Adipocyte (in vitro differentiated cells): ENCODE measurements at regions not wholly inside any gene's neighbourhood (a gene's known extent, or its start where the extent isn't known, plus 50 kb on each side); places are given as distances from the start of the nearest gene placed in this dataset.
"Not testable (repeated sequence)": the region's sequence is repeated elsewhere in the genome, so short reads cannot be mapped to it uniquely, and the experiment has no call there.

ENCODE experiments used
- DNase-seq: peaks from one replicate; pipeline ENCODE4 v3.0.0-alpha.2; 2015; ENCODE audit warnings: low read depth
- H3K27me3 ChIP-seq: replicated peaks from 2 replicates; pipeline ENCODE4 v1.7.0; 2013; ENCODE audit warnings: mild to moderate bottlenecking, low read length, moderate library complexity; ENCODE audit not compliant: control insufficient read depth, insufficient read depth
- H3K36me3 ChIP-seq: 2 replicates; pipeline ENCODE4 v1.7.0; 2013; ENCODE audit warnings: low read length, mild to moderate bottlenecking, moderate library complexity; ENCODE audit not compliant: control insufficient read depth, insufficient read depth, severe bottlenecking
- H3K4me1 ChIP-seq: 2 replicates; pipeline ENCODE4 v1.7.0; 2013; ENCODE audit warnings: mild to moderate bottlenecking, low read length, moderate library complexity; ENCODE audit not compliant: control insufficient read depth, insufficient read depth
- H3K4me3 ChIP-seq: 2 replicates; pipeline ENCODE4 v1.7.0; 2013; ENCODE audit warnings: mild to moderate bottlenecking, low read length, moderate library complexity
- H3K9ac ChIP-seq: 2 replicates; pipeline ENCODE4 v1.7.0; 2013; ENCODE audit warnings: mild to moderate bottlenecking, low read length, moderate library complexity
- H3K9me3 ChIP-seq: 2 replicates; pipeline ENCODE4 v1.7.0; 2013; ENCODE audit warnings: mild to moderate bottlenecking, low read length, moderate library complexity; ENCODE audit not compliant: control insufficient read depth

GRCh38 chr4:118591339-118592046 lies 93.7 kb upstream of the METTL14 start:
- DNase-seq = peak; percentile 96
- H3K36me3 ChIP-seq, H3K27me3 ChIP-seq, H3K9me3 ChIP-seq: not testable (repeated sequence)
- H3K4me1 ChIP-seq = peaks cover 16% of the 10 kb centered on the region
- H3K4me3 ChIP-seq = peak overlapping the region; percentile 86
- peak overlapping the region; percentile 85 for H3K9ac ChIP-seq

- H3K9me3 ChIP-seq, H3K36me3 ChIP-seq, H3K4me1 ChIP-seq, H3K27me3 ChIP-seq, DNase-seq: not testable (repeated sequence)
- Histone ChIP-seq H3K4me3 (peak overlapping the region; percentile 86), H3K9ac (peak overlapping the region; percentile 85)
Measured at GRCh38 chr4:118592289-118592688, 92.9 kb upstream of the METTL14 start.

- DNase-seq, H3K9me3 ChIP-seq, H3K36me3 ChIP-seq, H3K4me3 ChIP-seq, H3K27me3 ChIP-seq, H3K9ac ChIP-seq, H3K4me1 ChIP-seq: not testable (repeated sequence)
Measured at GRCh38 chr4:118595883-118596282, 89.3 kb upstream of the METTL14 start.

- not testable (repeated sequence) for H3K36me3 ChIP-seq, H3K9ac ChIP-seq, H3K9me3 ChIP-seq, DNase-seq, H3K4me1 ChIP-seq, H3K4me3 ChIP-seq, H3K27me3 ChIP-seq
Measured at GRCh38 chr4:118625097-118625496, 60.1 kb upstream of the METTL14 start.

GRCh38 chr4:118629697-118630096 lies 55.5 kb upstream of the METTL14 start:
- H3K4me1 ChIP-seq, H3K9ac ChIP-seq, H3K9me3 ChIP-seq, H3K4me3 ChIP-seq, H3K27me3 ChIP-seq, H3K36me3 ChIP-seq: not testable (repeated sequence)
- DNase-seq = peak; percentile 31

- H3K9me3 ChIP-seq, H3K4me1 ChIP-seq, DNase-seq, H3K27me3 ChIP-seq, H3K36me3 ChIP-seq, H3K9ac ChIP-seq, H3K4me3 ChIP-seq: not testable (repeated sequence)
Measured at GRCh38 chr4:118630897-118631296, 54.3 kb upstream of the METTL14 start.

- H3K36me3 ChIP-seq, H3K4me1 ChIP-seq, H3K4me3 ChIP-seq, H3K9ac ChIP-seq, H3K9me3 ChIP-seq, H3K27me3 ChIP-seq, DNase-seq: not testable (repeated sequence)
Measured at GRCh38 chr4:118631321-118632050, 53.7 kb upstream of the METTL14 start.

GRCh38 chr4:118633476-118633875 lies 51.7 kb upstream of the METTL14 start:
- H3K9ac ChIP-seq, H3K4me3 ChIP-seq, DNase-seq, H3K27me3 ChIP-seq, H3K9me3 ChIP-seq, H3K36me3 ChIP-seq, H3K4me1 ChIP-seq: not testable (repeated sequence)

GRCh38 chr4:118634126-118634875 lies 50.9 kb upstream of the METTL14 start:
- DNase-seq, H3K4me1 ChIP-seq: not testable (repeated sequence)

More at GRCh38 chr4:118634126-118634875, 50.9 kb upstream of the METTL14 start:
- H3K27me3 ChIP-seq, H3K4me3 ChIP-seq, H3K9me3 ChIP-seq, H3K9ac ChIP-seq, H3K36me3 ChIP-seq: not testable (repeated sequence)
